ENCODE measurements at regions not wholly inside any gene's neighbourhood (a gene's known extent, or its start where the extent isn't known, plus 50 kb on each side); places are given as distances from the start of the nearest gene placed in this dataset.

DNA sequence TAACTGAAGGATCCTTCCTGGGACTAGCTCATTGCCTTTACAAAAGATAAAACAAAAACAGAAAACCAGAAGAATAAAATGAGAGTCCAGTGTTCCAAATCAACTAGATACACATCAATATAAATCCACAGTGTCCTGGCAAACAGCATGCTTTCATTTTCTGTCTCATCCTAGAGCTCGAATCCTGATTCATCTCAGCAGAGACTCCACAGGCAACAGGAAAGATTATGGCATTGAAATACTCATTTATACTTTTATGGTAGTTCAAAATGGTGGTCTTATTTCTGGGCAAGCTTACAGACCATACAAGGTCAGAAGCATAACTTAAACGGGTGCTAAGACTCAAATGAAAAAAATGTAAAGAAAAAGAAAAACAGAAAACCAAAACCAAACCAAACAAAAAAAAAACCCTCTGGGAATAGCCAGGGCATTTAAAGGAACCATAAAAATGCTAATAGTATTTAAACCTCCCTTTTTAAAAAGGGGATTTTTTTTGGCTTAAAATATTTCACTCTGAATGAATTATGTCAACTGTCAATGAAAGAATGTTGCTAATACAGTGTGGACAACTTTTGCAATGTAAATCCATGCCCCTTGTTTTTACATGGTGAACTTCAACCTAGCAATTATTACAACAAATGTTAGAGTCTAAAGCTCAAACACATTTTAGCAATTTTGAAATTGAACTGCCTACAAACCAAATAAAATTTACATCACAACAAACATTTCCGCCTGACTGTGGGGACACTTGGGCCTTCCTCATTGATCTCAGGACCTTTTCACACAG lies 57.9 kb downstream of the GPR101 start:
- DNase-seq (ENCODE audit: low read depth), result no peak
- TF ChIP-seq, protein P1, sequence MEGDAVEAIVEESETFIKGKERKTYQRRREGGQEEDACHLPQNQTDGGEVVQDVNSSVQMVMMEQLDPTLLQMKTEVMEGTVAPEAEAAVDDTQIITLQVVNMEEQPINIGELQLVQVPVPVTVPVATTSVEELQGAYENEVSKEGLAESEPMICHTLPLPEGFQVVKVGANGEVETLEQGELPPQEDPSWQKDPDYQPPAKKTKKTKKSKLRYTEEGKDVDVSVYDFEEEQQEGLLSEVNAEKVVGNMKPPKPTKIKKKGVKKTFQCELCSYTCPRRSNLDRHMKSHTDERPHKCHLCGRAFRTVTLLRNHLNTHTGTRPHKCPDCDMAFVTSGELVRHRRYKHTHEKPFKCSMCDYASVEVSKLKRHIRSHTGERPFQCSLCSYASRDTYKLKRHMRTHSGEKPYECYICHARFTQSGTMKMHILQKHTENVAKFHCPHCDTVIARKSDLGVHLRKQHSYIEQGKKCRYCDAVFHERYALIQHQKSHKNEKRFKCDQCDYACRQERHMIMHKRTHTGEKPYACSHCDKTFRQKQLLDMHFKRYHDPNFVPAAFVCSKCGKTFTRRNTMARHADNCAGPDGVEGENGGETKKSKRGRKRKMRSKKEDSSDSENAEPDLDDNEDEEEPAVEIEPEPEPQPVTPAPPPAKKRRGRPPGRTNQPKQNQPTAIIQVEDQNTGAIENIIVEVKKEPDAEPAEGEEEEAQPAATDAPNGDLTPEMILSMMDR (IDR thresholded peaks at IDR 0.05; ENCODE audit: control insufficient read depth, extremely low read depth, insufficient read depth), result no peak
- H3K4me3 ChIP-seq (ENCODE audit: low read depth, low read length), result no peak overlapping the region

DNA sequence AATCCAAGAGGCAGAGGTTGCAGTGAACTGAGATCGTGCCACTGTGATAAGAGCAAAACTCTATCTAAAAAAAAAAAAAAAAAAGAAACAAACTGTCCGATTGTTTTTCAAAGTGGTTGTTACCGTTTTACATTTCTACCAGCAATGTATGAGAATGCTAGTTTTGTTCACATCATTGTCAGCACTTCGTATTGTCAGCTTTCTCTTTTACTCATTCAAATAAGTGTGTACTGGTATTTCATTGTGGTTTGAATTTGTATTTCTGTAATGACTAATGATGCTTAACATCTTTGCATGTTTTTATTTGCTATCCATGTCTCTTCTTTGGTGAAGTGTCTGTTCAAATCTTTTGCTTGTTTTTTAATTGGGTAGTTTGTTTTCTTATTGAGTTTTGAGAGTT lies 65.8 kb downstream of the GPR101 start:
- no peak overlapping the region for H3K4me3 ChIP-seq (ENCODE audit: low read depth, low read length)
- DNase-seq (ENCODE audit: low read depth), result no peak
- TF ChIP-seq, protein P1 (IDR thresholded peaks at IDR 0.05; ENCODE audit: control insufficient read depth, extremely low read depth, insufficient read depth), result no peak

DNA sequence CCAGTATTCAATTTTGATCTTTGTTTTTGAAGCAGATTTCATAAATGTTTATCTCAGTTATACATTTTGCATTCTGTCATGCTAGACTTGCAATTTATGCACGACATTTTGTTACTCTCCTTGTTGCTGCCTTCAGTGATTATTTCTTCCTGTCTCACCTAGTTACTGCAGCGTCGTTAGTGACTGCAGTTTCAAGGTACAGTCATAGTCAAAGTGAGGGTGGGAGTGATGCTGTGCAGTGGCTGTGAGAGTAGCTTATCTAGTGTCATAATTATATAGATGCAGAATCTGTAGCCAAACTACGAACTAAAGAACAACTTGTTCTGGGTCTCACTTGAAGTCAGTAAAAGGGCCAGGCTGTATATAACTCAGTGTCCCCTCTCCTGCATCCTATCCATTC lies 69.8 kb downstream of the GPR101 start:
- no peak for DNase-seq (ENCODE audit: low read depth)
- TF ChIP-seq, protein P1 (IDR thresholded peaks at IDR 0.05; ENCODE audit: control insufficient read depth, extremely low read depth, insufficient read depth), result no peak
- no peak overlapping the region for H3K4me3 ChIP-seq (ENCODE audit: low read depth, low read length)

DNA sequence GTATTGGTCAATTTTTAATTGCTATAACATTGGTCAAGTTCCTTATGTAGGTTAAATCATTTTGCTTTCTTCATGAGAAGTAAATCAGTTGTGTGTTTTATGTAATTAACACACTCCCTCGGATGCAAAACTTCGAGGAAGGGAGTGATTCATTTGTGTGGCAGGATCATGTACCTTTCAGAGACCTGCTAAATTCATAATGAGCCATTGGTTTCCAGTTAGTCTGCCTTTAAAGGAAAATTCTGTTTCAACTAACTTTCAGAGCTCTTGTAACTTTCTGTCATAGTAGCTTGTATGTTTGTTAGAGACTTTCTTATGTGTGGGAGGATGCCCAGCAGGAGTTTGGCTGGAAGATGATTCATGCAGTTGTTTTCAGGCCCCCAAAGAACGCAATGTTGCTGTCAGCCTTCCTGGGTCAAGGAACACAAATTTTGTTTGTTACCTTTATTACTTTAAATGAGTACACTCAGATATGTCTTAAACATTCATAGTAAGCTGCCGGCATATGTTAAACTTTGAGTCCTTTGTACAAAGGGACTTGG lies 72.1 kb downstream of the GPR101 start:
- TF ChIP-seq, protein P1 (IDR thresholded peaks at IDR 0.05; ENCODE audit: control insufficient read depth, extremely low read depth, insufficient read depth), result no peak
- DNase-seq (ENCODE audit: low read depth), result no peak
- no peak overlapping the region for H3K4me3 ChIP-seq (ENCODE audit: low read depth, low read length)

DNA sequence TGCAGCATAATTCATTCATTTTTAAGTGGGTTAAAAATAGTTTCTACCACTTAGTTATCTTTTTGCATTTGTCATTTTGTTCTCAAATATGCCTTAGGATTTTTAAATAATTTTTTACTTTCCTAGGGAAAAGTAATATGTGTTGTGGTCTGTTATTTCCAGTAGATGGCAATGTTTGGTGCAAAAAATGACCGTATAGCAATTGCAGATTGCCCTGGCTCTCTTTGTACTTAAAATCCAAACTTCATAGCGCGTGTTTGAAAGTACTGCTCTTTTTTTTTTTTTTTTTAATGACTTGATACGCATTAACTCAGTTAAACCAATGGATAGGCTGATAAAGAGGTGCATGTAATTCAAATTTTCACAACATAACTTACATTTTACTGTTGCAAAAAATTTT lies 74.4 kb upstream of the RBMX start:
- DNase-seq (ENCODE audit: low read depth), result no peak
- H3K4me3 ChIP-seq (ENCODE audit: low read depth, low read length), result no peak overlapping the region
- TF ChIP-seq, protein P1 (IDR thresholded peaks at IDR 0.05; ENCODE audit: control insufficient read depth, extremely low read depth, insufficient read depth), result peak; percentile 43

DNA sequence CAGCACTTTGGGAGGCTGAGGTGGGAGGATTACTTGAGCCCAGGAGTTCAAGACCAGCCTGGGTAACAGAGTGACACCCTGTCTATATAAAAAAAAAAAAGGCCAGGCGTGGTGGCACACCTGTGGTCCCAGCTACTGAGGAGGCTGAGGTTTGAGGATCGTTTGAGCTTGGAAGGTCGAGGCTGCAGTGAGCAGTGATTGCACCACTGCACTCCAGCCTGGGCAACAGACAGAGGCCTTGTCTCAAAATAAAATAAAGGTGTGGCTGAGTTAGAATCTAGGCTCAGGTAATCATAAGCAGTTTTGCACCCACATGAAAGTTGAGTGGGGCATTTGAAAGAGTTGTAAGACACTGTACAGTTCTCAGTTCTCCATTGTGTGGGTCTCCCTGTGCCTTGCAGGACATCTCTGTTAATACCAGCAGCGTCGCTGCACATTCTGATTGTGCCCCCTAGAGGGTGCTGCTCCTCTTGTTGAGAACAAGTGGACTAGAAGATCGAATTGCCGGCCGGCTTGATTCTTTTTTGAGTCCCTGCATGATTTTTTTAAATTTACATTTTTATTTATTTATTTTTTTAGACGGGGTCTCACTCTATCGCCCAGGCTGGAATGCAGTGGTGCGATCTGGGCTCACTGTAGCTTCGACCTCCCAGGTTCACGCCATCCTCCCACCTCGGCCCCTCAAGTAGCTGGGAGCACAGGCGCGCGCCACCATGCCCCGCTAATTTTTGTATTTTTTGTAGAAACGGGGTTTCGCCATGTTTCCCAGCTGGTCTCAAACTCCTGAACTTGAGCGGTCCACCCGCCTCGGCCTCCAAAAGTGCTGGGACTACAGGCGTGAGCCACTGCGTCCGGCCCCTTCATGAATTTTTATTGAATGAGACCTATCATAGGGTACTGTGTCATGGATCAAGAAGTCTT lies 73.6 kb upstream of the RBMX start:
- TF ChIP-seq, protein P1 (IDR thresholded peaks at IDR 0.05; ENCODE audit: control insufficient read depth, extremely low read depth, insufficient read depth), result peak; percentile 69
- no peak overlapping the region for H3K4me3 ChIP-seq (ENCODE audit: low read depth, low read length)
- peak; percentile 32 for DNase-seq (ENCODE audit: low read depth)
